Activated CD4-positive, alpha-beta memory T cell treated with anti-CD3 and anti-CD28 coated beads for 36 hours (primary cell): ENCODE measurements at regions not wholly inside any gene's neighbourhood (a gene's known extent, or its start where the extent isn't known, plus 50 kb on each side); places are given as distances from the start of the nearest gene placed in this dataset.

Source experiments
- CTCF ChIA-PET: fragments of 350-600 bp; sonication (Branson Sonifier 250); formaldehyde crosslinking; loops from one replicate; lab custom pipeline; 2021; ENCODE audit warnings: antibody characterized with exemption, inconsistent platforms; lab: Charles Lee
- POLR2A ChIA-PET: fragments of 350-600 bp; sonication (Branson Sonifier 250); formaldehyde crosslinking; loops from one replicate; lab custom pipeline; 2021; ENCODE audit warnings: antibody characterized with exemption; lab: Charles Lee
- DNase-seq: peaks from one replicate; pipeline ENCODE4 v3.0.0-alpha.2; 2020
- H3K27ac Mint-ChIP-seq: one replicate; pipeline ENCODE4 v1.8.0; 2021; ENCODE audit warnings: mixed read lengths
- H3K27me3 Mint-ChIP-seq: one replicate; pipeline ENCODE4 v1.8.0; 2021; ENCODE audit warnings: mixed read lengths
- H3K36me3 Mint-ChIP-seq: one replicate; pipeline ENCODE4 v1.8.0; 2021; ENCODE audit warnings: mixed read lengths
- H3K4me1 Mint-ChIP-seq: one replicate; pipeline ENCODE4 v1.8.0; 2021; ENCODE audit warnings: low read depth, mixed read lengths
- H3K4me3 Mint-ChIP-seq: one replicate; pipeline ENCODE4 v1.8.0; 2021; ENCODE audit warnings: mild to moderate bottlenecking, mixed read lengths
- H3K9me3 Mint-ChIP-seq: one replicate; pipeline ENCODE4 v1.8.0; 2021; ENCODE audit warnings: mixed read lengths
- intact Hi-C: fragments of 100-400 bp; cut with micrococcal nuclease; formaldehyde crosslinking; loops from one replicate; pipeline ENCODE4 v1.15.1; 2023

- H3K27ac Mint-ChIP-seq = no peak overlapping the region
- no peaks in the 10 kb centered on the region for H3K36me3 Mint-ChIP-seq
- peaks cover 6% of the 10 kb centered on the region for H3K27me3 Mint-ChIP-seq
- H3K9me3 Mint-ChIP-seq = peaks cover 3% of the 10 kb centered on the region
- no peak overlapping the region for H3K4me3 Mint-ChIP-seq
- intact Hi-C loops = no loop called here
- ChIA-PET POLR2A (no interaction called here), CTCF (no interaction called here)
- no peaks in the 10 kb centered on the region for H3K4me1 Mint-ChIP-seq
- DNase-seq = no peak
Measured at GRCh38 chr1:62370594-62370993, 51.4 kb upstream of the KANK4 start.

- Mint-ChIP-seq H3K9me3 (peaks cover 3% of the 10 kb centered on the region), H3K4me1 (no peaks in the 10 kb centered on the region), H3K4me3 (no peak overlapping the region), H3K27me3 (peaks cover 6% of the 10 kb centered on the region), H3K36me3 (no peaks in the 10 kb centered on the region), H3K27ac (no peak overlapping the region)
- ChIA-PET POLR2A (no interaction called here), CTCF (no interaction called here)
- intact Hi-C loops = no loop called here
- DNase-seq = no peak
Measured at GRCh38 chr1:62371375-62371774, 52.1 kb upstream of the KANK4 start.

GRCh38 chr1:62373221-62373620 lies 54.0 kb upstream of the KANK4 start:
- no peaks in the 10 kb centered on the region for H3K36me3 Mint-ChIP-seq
- intact Hi-C loops = no loop called here
- H3K27me3 Mint-ChIP-seq = peaks cover 6% of the 10 kb centered on the region
- CTCF ChIA-PET = no interaction called here
- no peak overlapping the region for H3K27ac Mint-ChIP-seq
- no peak for DNase-seq
- no peaks in the 10 kb centered on the region for H3K9me3 Mint-ChIP-seq
- H3K4me1 Mint-ChIP-seq = no peaks in the 10 kb centered on the region
- POLR2A ChIA-PET = no interaction called here
- no peak overlapping the region for H3K4me3 Mint-ChIP-seq

GRCh38 chr1:62377043-62377562 lies 57.9 kb upstream of the KANK4 start:
- H3K4me3 Mint-ChIP-seq = no peak overlapping the region
- ChIA-PET CTCF (interaction anchor here (0.8 kb wide), 1 partner anchor 30 kb away, joined by 3 read pairs; no protein-coding TSS in a partner anchor), POLR2A (no interaction called here)
- H3K4me1 Mint-ChIP-seq = no peaks in the 10 kb centered on the region
- no peak overlapping the region for H3K27ac Mint-ChIP-seq
- no peak for DNase-seq
- no peaks in the 10 kb centered on the region for H3K27me3 Mint-ChIP-seq
- no peaks in the 10 kb centered on the region for H3K36me3 Mint-ChIP-seq
- intact Hi-C loops = no loop called here
- no peaks in the 10 kb centered on the region for H3K9me3 Mint-ChIP-seq

GRCh38 chr1:62380181-62380580 lies 56.7 kb upstream of the USP1 start:
- no peaks in the 10 kb centered on the region for H3K36me3 Mint-ChIP-seq
- no peaks in the 10 kb centered on the region for H3K4me1 Mint-ChIP-seq
- H3K9me3 Mint-ChIP-seq = no peaks in the 10 kb centered on the region
- intact Hi-C loops = no loop called here
- no peaks in the 10 kb centered on the region for H3K27me3 Mint-ChIP-seq
- no peak overlapping the region for H3K4me3 Mint-ChIP-seq
- H3K27ac Mint-ChIP-seq = no peak overlapping the region
- DNase-seq = no peak
- ChIA-PET POLR2A (no interaction called here), CTCF (no interaction called here)

- POLR2A ChIA-PET = no interaction called here
- Mint-ChIP-seq H3K27ac (no peak overlapping the region), H3K36me3 (no peaks in the 10 kb centered on the region), H3K9me3 (no peaks in the 10 kb centered on the region), H3K4me3 (no peak overlapping the region), H3K4me1 (no peaks in the 10 kb centered on the region), H3K27me3 (no peaks in the 10 kb centered on the region)
- intact Hi-C loops = no loop called here
- CTCF ChIA-PET = interaction anchor here (1.5 kb wide), 1 partner anchor 10 kb away, joined by 4 read pairs; no protein-coding TSS in a partner anchor
- no peak for DNase-seq
Measured at GRCh38 chr1:62381831-62382657, 54.8 kb upstream of the USP1 start.

GRCh38 chr1:62382658-62382955 lies 54.2 kb upstream of the USP1 start:
- Mint-ChIP-seq H3K4me1 (no peaks in the 10 kb centered on the region), H3K27me3 (no peaks in the 10 kb centered on the region), H3K9me3 (no peaks in the 10 kb centered on the region), H3K4me3 (no peak overlapping the region), H3K36me3 (no peaks in the 10 kb centered on the region), H3K27ac (no peak overlapping the region)
- CTCF ChIA-PET = interaction anchor here (1.5 kb wide), 1 partner anchor 9 kb away, joined by 4 read pairs; no protein-coding TSS in a partner anchor
- intact Hi-C loops = no loop called here
- DNase-seq = no peak
- POLR2A ChIA-PET = no interaction called here

GRCh38 chr1:62384276-62385005 lies 52.4 kb upstream of the USP1 start:
- H3K27me3 Mint-ChIP-seq = no peaks in the 10 kb centered on the region
- POLR2A ChIA-PET = no interaction called here
- no peak overlapping the region for H3K4me3 Mint-ChIP-seq
- intact Hi-C loops = no loop called here
- H3K36me3 Mint-ChIP-seq = no peaks in the 10 kb centered on the region
- H3K4me1 Mint-ChIP-seq = no peaks in the 10 kb centered on the region
- CTCF ChIA-PET = no interaction called here
- H3K27ac Mint-ChIP-seq = no peak overlapping the region
- no peaks in the 10 kb centered on the region for H3K9me3 Mint-ChIP-seq
- no peak for DNase-seq

- Mint-ChIP-seq H3K36me3 (no peaks in the 10 kb centered on the region), H3K27ac (no peak overlapping the region), H3K4me1 (no peaks in the 10 kb centered on the region), H3K27me3 (no peaks in the 10 kb centered on the region), H3K4me3 (no peak overlapping the region), H3K9me3 (no peaks in the 10 kb centered on the region)
- DNase-seq = no peak
- ChIA-PET POLR2A (no interaction called here), CTCF (no interaction called here)
- intact Hi-C loops = no loop called here
Measured at GRCh38 chr1:62385923-62386322, 50.9 kb upstream of the USP1 start.

GRCh38 chr1:62386351-62387121 lies 50.3 kb upstream of the USP1 start:
- intact Hi-C loops = no loop called here
- no peaks in the 10 kb centered on the region for H3K36me3 Mint-ChIP-seq
- CTCF ChIA-PET = no interaction called here
- no peaks in the 10 kb centered on the region for H3K27me3 Mint-ChIP-seq
- H3K9me3 Mint-ChIP-seq = no peaks in the 10 kb centered on the region
- POLR2A ChIA-PET = no interaction called here
- H3K4me1 Mint-ChIP-seq = no peaks in the 10 kb centered on the region
- H3K4me3 Mint-ChIP-seq = no peak overlapping the region
- no peak for DNase-seq
- H3K27ac Mint-ChIP-seq = no peak overlapping the region
